Prostate gland (tissue), 2 donors: ENCODE measurements at regions not wholly inside any gene's neighbourhood (a gene's known extent, or its start where the extent isn't known, plus 50 kb on each side); places are given as distances from the start of the nearest gene placed in this dataset.

ENCODE experiments used
- DNase-seq: peaks from one replicate; pipeline ENCODE4 v3.0.0-alpha.2; 2019; ENCODE audit warnings: low spot score
- H3K27ac ChIP-seq, 2 donors: fragments of 200-600 bp; sonication (generic); 2 replicates each; pipeline ENCODE4 v1.5.1; 2017 to 2019
- H3K27me3 ChIP-seq: fragments of 200-600 bp; sonication (generic); replicated peaks from 2 replicates; pipeline ENCODE4 v1.5.1; 2019; ENCODE audit not compliant: insufficient read depth
- H3K36me3 ChIP-seq, 2 donors: fragments of 200-600 bp; sonication (generic); 1 replicate in 1 of 2; 2 replicates in 1 of 2; pipeline versions ENCODE4 v1.5.1 to v1.8.1; 2017 to 2019
- H3K4me1 ChIP-seq: fragments of 200-600 bp; sonication (generic); replicated peaks from 2 replicates; pipeline ENCODE4 v1.5.1; 2019
- H3K4me3 ChIP-seq, 2 donors: fragments of 200-600 bp; sonication (generic); 2 replicates each; pipeline ENCODE4 v1.5.1; 2017 to 2019
- H3K9me3 ChIP-seq: fragments of 200-600 bp; sonication (generic); 2 replicates; pipeline ENCODE4 v1.5.1; 2017
- CTCF ChIP-seq, 4 experiments: fragments of 200-600 bp in 2 of 4; fragments of 450-650 bp in 2 of 4; sonication (generic) in 2 of 4; IDR thresholded peaks; 1 replicate in 3 of 4; 2 replicates in 1 of 4; pipeline ENCODE4 v1.5.1; 2016 to 2019; ENCODE audit warnings: antibody characterized with exemption in 4 of 4, mild to moderate bottlenecking in 2 of 4, moderate library complexity in 2 of 4
- POLR2A ChIP-seq: fragments of 450-650 bp; IDR thresholded peaks from one replicate; pipeline ENCODE4 v1.6.1; 2016; ENCODE audit warnings: antibody characterized with exemption, mild to moderate bottlenecking
- POLR2AphosphoS5 ChIP-seq: sonication (generic); formaldehyde crosslinking; IDR thresholded peaks from one replicate; pipeline ENCODE4 v1.6.1; 2017; ENCODE audit warnings: antibody characterized with exemption
- WGBS: methylation state at CpG from one replicate; pipeline ENCODE4 v1.1.5; 2018; 5-methylcytosine and 5-hydroxymethylcytosine counted together
- intact Hi-C: fragments of 100-400 bp; cut with DNase I; formaldehyde crosslinking; loops from one replicate; pipeline ENCODE4 v1.14.2; 2022

DNA sequence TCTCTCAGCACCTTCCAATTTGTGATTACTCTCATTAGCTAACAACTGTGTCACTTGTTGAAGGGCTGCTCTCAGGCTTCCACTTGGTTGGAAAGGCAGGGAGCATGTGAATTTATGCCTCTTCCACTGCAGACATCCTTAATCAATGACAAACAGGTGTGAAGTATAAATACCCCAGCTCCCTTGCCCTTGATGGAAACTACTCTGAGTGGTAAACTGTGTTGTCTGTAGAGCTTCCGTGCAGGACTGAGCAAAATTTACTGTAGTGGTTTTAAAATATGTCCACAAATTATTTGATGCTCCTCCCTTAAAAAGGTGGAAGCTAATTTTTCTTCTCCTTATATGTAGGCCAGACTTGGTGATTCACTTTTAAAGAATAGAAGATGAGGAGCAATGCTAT lies 253.0 kb upstream of the TBX18 start:
- Histone ChIP-seq H3K4me3 (no peak overlapping the region), H3K36me3 (no peaks in the 10 kb centered on the region), H3K27me3 (no peaks in the 10 kb centered on the region), H3K4me1 (no peaks in the 10 kb centered on the region), H3K27ac (no peak overlapping the region), H3K9me3 (no peaks in the 10 kb centered on the region)
- TF ChIP-seq POLR2AphosphoS5 (no peak), CTCF (IDR thresholded peaks at IDR 0.05) (no peak), POLR2A (no peak)
- DNase-seq, result no peak
- 92% methylated on average over 1 of the region's 1 CpG for WGBS
- intact Hi-C loops, result no loop called here

- TF ChIP-seq POLR2A (no peak), POLR2AphosphoS5 (no peak), CTCF (IDR thresholded peaks at IDR 0.05) (no peak)
- Histone ChIP-seq H3K9me3 (no peaks in the 10 kb centered on the region), H3K27ac (no peak overlapping the region), H3K4me3 (no peak overlapping the region), H3K36me3 (no peaks in the 10 kb centered on the region), H3K27me3 (no peaks in the 10 kb centered on the region), H3K4me1 (no peaks in the 10 kb centered on the region)
- WGBS, result 74% methylated on average over 1 of the region's 1 CpG
- intact Hi-C loops, result no loop called here
- DNase-seq, result no peak
Observed at GRCh38 chr6:85016726-85017125, 252.3 kb upstream of the TBX18 start.

GRCh38 chr6:85015396-85015990 lies 251.1 kb upstream of the TBX18 start:
- Histone ChIP-seq H3K4me3 (no peak overlapping the region), H3K36me3 (no peaks in the 10 kb centered on the region), H3K9me3 (no peaks in the 10 kb centered on the region), H3K27me3 (no peaks in the 10 kb centered on the region), H3K4me1 (no peaks in the 10 kb centered on the region), H3K27ac (no peak overlapping the region)
- WGBS, result 9% methylated on average over 12 of the region's 12 CpGs
- DNase-seq, result no peak
- TF ChIP-seq CTCF (IDR thresholded peaks at IDR 0.05) (peak in 1 of 4 experiments; percentile 3), POLR2A (no peak), POLR2AphosphoS5 (no peak)
- intact Hi-C loops, result no loop called here

DNA sequence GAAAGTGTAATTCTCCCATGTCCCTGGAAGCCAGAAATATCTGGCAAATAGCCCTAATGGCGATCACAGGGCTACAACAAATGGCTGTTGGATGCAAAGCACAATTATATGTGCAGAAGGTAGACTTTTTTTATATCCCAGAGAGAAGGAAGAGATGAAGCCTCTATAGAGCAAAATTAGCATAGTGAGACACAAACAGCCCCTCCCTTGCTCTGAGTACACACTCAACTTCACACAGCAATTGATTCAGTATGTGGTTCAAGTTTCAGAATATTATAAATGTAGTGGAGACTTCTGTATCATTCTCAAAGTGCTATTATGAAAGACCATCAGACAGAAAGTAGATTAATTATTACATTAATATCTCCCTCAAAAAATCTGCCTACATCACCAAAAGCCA lies 246.5 kb upstream of the TBX18 start:
- no peaks in the 10 kb centered on the region for H3K27me3 ChIP-seq
- no peak for DNase-seq
- H3K36me3 ChIP-seq, result no peaks in the 10 kb centered on the region
- H3K27ac ChIP-seq, result no peak overlapping the region
- no peaks in the 10 kb centered on the region for H3K4me1 ChIP-seq
- WGBS, result 48% methylated on average over 1 of the region's 1 CpG
- H3K9me3 ChIP-seq, result no peaks in the 10 kb centered on the region
- H3K4me3 ChIP-seq, result no peak overlapping the region
- TF ChIP-seq CTCF (IDR thresholded peaks at IDR 0.05) (no peak), POLR2A (no peak), POLR2AphosphoS5 (no peak)
- intact Hi-C loops, result no loop called here

GRCh38 chr6:85008296-85009009 lies 244.1 kb upstream of the TBX18 start:
- DNase-seq, result no peak
- TF ChIP-seq POLR2A (no peak), POLR2AphosphoS5 (no peak), CTCF (IDR thresholded peaks at IDR 0.05) (no peak)
- Histone ChIP-seq H3K4me3 (no peak overlapping the region), H3K36me3 (no peaks in the 10 kb centered on the region), H3K9me3 (no peaks in the 10 kb centered on the region), H3K4me1 (no peaks in the 10 kb centered on the region), H3K27ac (no peak overlapping the region), H3K27me3 (no peaks in the 10 kb centered on the region)
- intact Hi-C loops, result no loop called here
- WGBS, result 86% methylated on average over 6 of the region's 6 CpGs
